ENCODE measurements at regions not wholly inside any gene's neighbourhood (a gene's known extent, or its start where the extent isn't known, plus 50 kb on each side); places are given as distances from the start of the nearest gene placed in this dataset.

- Mint-ChIP-seq H3K27ac (ENCODE audit: unreplicated experiment) (peak overlapping the region; percentile 95), H3K27me3 (ENCODE audit: unreplicated experiment) (no peaks in the 10 kb centered on the region)
- DNase-seq (ENCODE audit: extremely low spot score, unreplicated experiment), result no peak
Measured at GRCh38 chr4:119733431-119733830, 104.8 kb upstream of the PDE5A start.

GRCh38 chr4:119731778-119732177 is 103.2 kb upstream of the PDE5A start:
- Mint-ChIP-seq H3K27me3 (ENCODE audit: unreplicated experiment) (no peaks in the 10 kb centered on the region), H3K36me3 (ENCODE audit: unreplicated experiment) (no peaks in the 10 kb centered on the region), H3K9me3 (ENCODE audit: unreplicated experiment) (peaks cover 10% of the 10 kb centered on the region), H3K4me3 (ENCODE audit: unreplicated experiment) (no peak overlapping the region), H3K27ac (ENCODE audit: unreplicated experiment) (peak overlapping the region; percentile 74), H3K4me1 (ENCODE audit: unreplicated experiment) (peaks cover 80% of the 10 kb centered on the region)
- no peak for DNase-seq (ENCODE audit: extremely low spot score, unreplicated experiment)
- no peak for TF ChIP-seq CTCF (IDR thresholded peaks at IDR 0.05)

More at GRCh38 chr4:119733431-119733830, 104.8 kb upstream of the PDE5A start:
- no peak overlapping the region for H3K4me3 Mint-ChIP-seq (ENCODE audit: unreplicated experiment)
- H3K9me3 Mint-ChIP-seq (ENCODE audit: unreplicated experiment), result peaks cover 8% of the 10 kb centered on the region
- peaks cover 74% of the 10 kb centered on the region for H3K4me1 Mint-ChIP-seq (ENCODE audit: unreplicated experiment)
- TF ChIP-seq CTCF (IDR thresholded peaks at IDR 0.05), result no peak
- no peaks in the 10 kb centered on the region for H3K36me3 Mint-ChIP-seq (ENCODE audit: unreplicated experiment)

DNA sequence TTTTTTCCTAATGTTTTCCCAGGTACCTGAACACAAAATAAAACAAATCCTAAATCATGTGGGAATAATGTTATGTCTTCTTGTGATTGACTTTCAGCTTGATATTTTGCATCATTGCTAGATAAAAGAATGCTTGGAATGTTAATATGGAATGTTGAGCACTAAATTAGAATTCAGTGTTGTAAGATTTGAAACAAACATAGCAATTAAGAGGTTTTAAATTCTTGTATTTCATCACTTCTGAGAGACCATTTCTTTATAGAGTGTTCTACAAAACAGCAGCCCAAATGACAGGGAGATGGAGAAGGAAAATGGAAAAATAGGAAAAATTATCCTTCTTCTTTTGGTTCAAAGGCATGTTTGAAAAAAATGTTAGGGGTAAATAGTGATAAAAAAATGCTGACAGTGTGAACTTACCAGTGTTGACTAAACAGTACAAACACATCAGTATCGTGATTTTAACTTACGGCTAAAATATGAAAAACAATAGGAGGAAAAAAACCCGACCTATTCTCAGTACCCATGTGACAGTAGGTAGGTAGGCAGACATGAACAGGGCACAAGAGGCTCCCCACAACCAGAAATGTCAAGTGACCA is 102.6 kb upstream of the PDE5A start:
- no peaks in the 10 kb centered on the region for H3K36me3 Mint-ChIP-seq (ENCODE audit: unreplicated experiment)
- H3K4me1 Mint-ChIP-seq (ENCODE audit: unreplicated experiment), result peaks cover 85% of the 10 kb centered on the region
- DNase-seq (ENCODE audit: extremely low spot score, unreplicated experiment), result no peak
- peaks cover 10% of the 10 kb centered on the region for H3K9me3 Mint-ChIP-seq (ENCODE audit: unreplicated experiment)
- no peak for TF ChIP-seq CTCF (IDR thresholded peaks at IDR 0.05)
- peak overlapping the region; percentile 74 for H3K27ac Mint-ChIP-seq (ENCODE audit: unreplicated experiment)
- no peaks in the 10 kb centered on the region for H3K27me3 Mint-ChIP-seq (ENCODE audit: unreplicated experiment)
- no peak overlapping the region for H3K4me3 Mint-ChIP-seq (ENCODE audit: unreplicated experiment)

DNA sequence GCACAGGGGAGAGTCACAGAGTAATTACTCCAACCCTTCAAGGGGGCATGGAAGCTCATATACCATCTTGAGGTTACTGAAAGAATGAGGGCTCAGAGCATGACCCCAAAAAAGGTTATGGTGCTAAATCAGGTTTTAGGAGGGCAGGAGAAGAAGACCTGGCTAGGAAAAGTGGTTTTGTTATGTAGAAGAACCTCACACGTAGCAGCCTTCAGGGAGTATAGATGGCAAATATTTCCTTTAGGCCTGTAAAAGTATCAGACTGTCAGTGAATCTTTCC is 102.0 kb upstream of the PDE5A start:
- Mint-ChIP-seq H3K27ac (ENCODE audit: unreplicated experiment) (peak overlapping the region; percentile 74), H3K36me3 (ENCODE audit: unreplicated experiment) (no peaks in the 10 kb centered on the region), H3K9me3 (ENCODE audit: unreplicated experiment) (peaks cover 10% of the 10 kb centered on the region), H3K4me1 (ENCODE audit: unreplicated experiment) (peaks cover 87% of the 10 kb centered on the region), H3K27me3 (ENCODE audit: unreplicated experiment) (no peaks in the 10 kb centered on the region), H3K4me3 (ENCODE audit: unreplicated experiment) (no peak overlapping the region)
- DNase-seq (ENCODE audit: extremely low spot score, unreplicated experiment), result no peak
- no peak for TF ChIP-seq CTCF (IDR thresholded peaks at IDR 0.05)

DNA sequence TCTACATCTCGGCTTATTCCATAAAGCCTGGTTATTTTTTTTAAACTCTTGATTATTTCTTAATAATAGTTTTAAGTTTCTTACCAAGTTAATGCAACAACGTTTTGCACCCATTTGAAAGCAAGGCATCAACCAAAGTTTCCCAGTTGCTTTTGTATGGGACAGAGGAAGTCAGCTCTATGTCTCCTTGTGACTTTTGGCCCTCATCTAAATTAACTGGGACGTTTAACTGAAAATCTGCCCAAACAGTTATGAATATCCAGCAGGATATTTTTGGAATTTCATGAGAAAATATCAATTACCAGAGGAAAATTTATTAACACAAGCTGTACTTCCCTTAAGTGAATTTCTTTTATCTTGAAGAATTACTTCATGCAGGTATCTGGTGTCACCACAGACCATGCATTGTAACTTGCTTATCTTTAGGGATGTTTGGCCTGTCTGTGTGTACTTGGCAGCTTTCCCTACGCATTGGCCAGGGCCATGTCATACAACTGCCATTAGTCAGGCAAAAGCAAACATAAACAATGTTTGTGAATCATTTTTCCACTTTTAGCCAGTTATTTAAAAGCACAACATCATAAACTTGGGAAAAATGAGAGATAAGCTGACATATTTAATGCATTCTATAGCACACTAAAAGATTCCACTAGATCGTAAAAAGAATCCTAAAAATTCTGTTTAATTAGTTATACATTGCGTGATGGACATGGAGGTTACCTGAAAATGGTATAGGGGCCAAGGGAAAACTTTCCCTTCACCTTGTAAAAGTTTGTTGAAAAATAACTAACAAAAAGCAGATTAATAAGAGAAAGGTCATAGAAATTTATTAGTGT is 101.4 kb upstream of the PDE5A start:
- no peak for DNase-seq (ENCODE audit: extremely low spot score, unreplicated experiment)
- Mint-ChIP-seq H3K4me3 (ENCODE audit: unreplicated experiment) (no peak overlapping the region), H3K4me1 (ENCODE audit: unreplicated experiment) (peaks cover 82% of the 10 kb centered on the region), H3K27me3 (ENCODE audit: unreplicated experiment) (no peaks in the 10 kb centered on the region), H3K27ac (ENCODE audit: unreplicated experiment) (peak overlapping the region; percentile 74), H3K9me3 (ENCODE audit: unreplicated experiment) (peaks cover 10% of the 10 kb centered on the region), H3K36me3 (ENCODE audit: unreplicated experiment) (no peaks in the 10 kb centered on the region)
- TF ChIP-seq CTCF (IDR thresholded peaks at IDR 0.05), result no peak
